Activated CD8-positive, alpha-beta T cell treated with anti-CD3 and anti-CD28 coated beads for 36 hours (primary cell): ENCODE measurements at regions not wholly inside any gene's neighbourhood (a gene's known extent, or its start where the extent isn't known, plus 50 kb on each side); places are given as distances from the start of the nearest gene placed in this dataset.

Source experiments
- ATAC-seq: fragments of 200-7000 bp; cut with Tn5 transposase; one replicate; pipeline ENCODE4 v1.10.0; 2021; ENCODE audit warnings: mild to moderate bottlenecking, moderate library complexity
- CTCF ChIA-PET: fragments of 350-600 bp; sonication (Branson Sonifier 250); formaldehyde crosslinking; loops from one replicate; lab custom pipeline; 2021; ENCODE audit warnings: antibody characterized with exemption; lab: Charles Lee
- POLR2A ChIA-PET: fragments of 350-600 bp; sonication (Branson Sonifier 250); formaldehyde crosslinking; loops from one replicate; lab custom pipeline; 2021; ENCODE audit warnings: antibody characterized with exemption; lab: Charles Lee
- DNase-seq: peaks from one replicate; pipeline ENCODE4 v3.0.0-alpha.2; 2020
- H3K27ac Mint-ChIP-seq: one replicate; pipeline ENCODE4 v1.8.0; 2021; ENCODE audit warnings: mild to moderate bottlenecking, mixed read lengths
- H3K27me3 Mint-ChIP-seq: one replicate; pipeline ENCODE4 v1.8.0; 2021; ENCODE audit warnings: mixed read lengths
- H3K36me3 Mint-ChIP-seq: one replicate; pipeline ENCODE4 v1.8.0; 2021; ENCODE audit warnings: low read depth, mixed read lengths
- H3K4me1 Mint-ChIP-seq: one replicate; pipeline ENCODE4 v1.8.0; 2021; ENCODE audit warnings: low read depth, mixed read lengths
- H3K4me3 Mint-ChIP-seq: one replicate; pipeline ENCODE4 v1.8.0; 2021; ENCODE audit warnings: mild to moderate bottlenecking, moderate library complexity, mixed read lengths
- H3K9me3 Mint-ChIP-seq: one replicate; pipeline ENCODE4 v1.8.0; 2021; ENCODE audit warnings: mixed read lengths
- CTCF ChIP-seq: fragments of 200-600 bp; IDR thresholded peaks from one replicate; pipeline ENCODE4 v1.8.0; 2022; ENCODE audit warnings: antibody characterized with exemption, mild to moderate bottlenecking
- intact Hi-C: fragments of 100-400 bp; cut with micrococcal nuclease; formaldehyde crosslinking; loops from one replicate; pipeline ENCODE4 v1.10.0; 2022

DNA sequence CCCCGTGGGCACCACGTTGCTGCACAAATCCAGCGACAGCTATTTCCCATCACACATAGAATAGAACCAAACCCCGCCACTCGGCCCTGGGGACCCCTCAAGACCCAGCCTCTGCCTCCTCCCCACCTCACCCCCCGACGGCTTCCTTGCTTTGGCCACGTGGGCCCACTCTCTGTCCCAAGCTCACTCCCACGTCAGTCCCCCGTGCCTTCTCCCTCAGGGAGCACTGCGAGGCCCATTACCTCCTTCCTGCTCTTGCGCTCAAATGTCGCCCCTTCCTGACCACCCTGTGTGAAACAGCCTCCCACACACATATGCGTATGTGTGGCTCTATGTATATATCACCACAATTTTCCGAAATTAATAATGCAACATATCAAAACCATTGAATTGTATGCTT, 239.7 kb downstream of the SH3BP4 start:
- no peak for TF ChIP-seq CTCF
- no peak for ATAC-seq
- POLR2A ChIA-PET = no interaction called here

DNA sequence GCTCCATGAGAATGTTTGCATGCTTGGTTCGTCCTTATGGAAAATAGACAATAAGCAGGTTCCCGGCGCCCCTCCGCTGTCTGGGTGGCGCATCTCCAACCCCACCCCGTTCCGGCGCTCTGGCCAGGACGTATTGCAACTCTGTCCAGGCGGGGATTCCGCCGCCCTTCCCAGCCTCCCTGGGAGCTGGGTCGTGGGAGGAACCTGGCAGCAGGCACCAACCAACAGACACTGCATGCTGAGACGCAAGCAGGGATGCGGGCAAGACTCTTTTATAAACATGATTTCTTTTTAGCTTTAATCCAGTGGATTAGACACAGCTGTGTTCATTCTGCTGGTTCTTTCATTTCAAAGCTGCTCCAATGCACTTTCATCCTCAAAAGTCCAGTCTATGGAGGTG, 240.2 kb downstream of the SH3BP4 start:
- Mint-ChIP-seq H3K27me3 (peaks cover 7% of the 10 kb centered on the region), H3K27ac (no peak overlapping the region), H3K9me3 (no peaks in the 10 kb centered on the region), H3K36me3 (no peaks in the 10 kb centered on the region), H3K4me3 (no peak overlapping the region), H3K4me1 (no peaks in the 10 kb centered on the region)
- ATAC-seq = no peak
- POLR2A ChIA-PET = no interaction called here
- no peak for TF ChIP-seq CTCF
- DNase-seq = no peak
- intact Hi-C loops = no loop called here
- CTCF ChIA-PET = no interaction called here

More for the DNA sequence above, 239.7 kb downstream of the SH3BP4 start:
- H3K36me3 Mint-ChIP-seq = no peaks in the 10 kb centered on the region
- DNase-seq = no peak
- no peak overlapping the region for H3K4me3 Mint-ChIP-seq
- H3K4me1 Mint-ChIP-seq = no peaks in the 10 kb centered on the region
- no peak overlapping the region for H3K27ac Mint-ChIP-seq
- CTCF ChIA-PET = no interaction called here
- peaks cover 7% of the 10 kb centered on the region for H3K27me3 Mint-ChIP-seq
- intact Hi-C loops = no loop called here
- H3K9me3 Mint-ChIP-seq = no peaks in the 10 kb centered on the region

GRCh38 chr2:235194351-235194750, 242.5 kb downstream of the SH3BP4 start:
- Mint-ChIP-seq H3K36me3 (no peaks in the 10 kb centered on the region), H3K27ac (no peak overlapping the region), H3K4me1 (no peaks in the 10 kb centered on the region), H3K4me3 (no peak overlapping the region), H3K27me3 (peaks cover 10% of the 10 kb centered on the region), H3K9me3 (no peaks in the 10 kb centered on the region)
- DNase-seq (no peak), ATAC-seq (no peak)
- POLR2A ChIA-PET = no interaction called here
- no peak for TF ChIP-seq CTCF
- CTCF ChIA-PET = no interaction called here
- intact Hi-C loops = no loop called here

GRCh38 chr2:235194836-235195235, 243.0 kb downstream of the SH3BP4 start:
- no peak for ATAC-seq
- CTCF ChIA-PET = no interaction called here
- DNase-seq = no peak
- peaks cover 10% of the 10 kb centered on the region for H3K27me3 Mint-ChIP-seq
- H3K9me3 Mint-ChIP-seq = no peaks in the 10 kb centered on the region
- intact Hi-C loops = no loop called here
- H3K27ac Mint-ChIP-seq = no peak overlapping the region
- H3K4me1 Mint-ChIP-seq = no peaks in the 10 kb centered on the region
- H3K4me3 Mint-ChIP-seq = no peak overlapping the region
- TF ChIP-seq CTCF = no peak
- POLR2A ChIA-PET = interaction anchor here (0.6 kb wide), 1 partner anchor 172 kb away, joined by 3 read pairs; no protein-coding TSS in a partner anchor
- H3K36me3 Mint-ChIP-seq = no peaks in the 10 kb centered on the region

DNA sequence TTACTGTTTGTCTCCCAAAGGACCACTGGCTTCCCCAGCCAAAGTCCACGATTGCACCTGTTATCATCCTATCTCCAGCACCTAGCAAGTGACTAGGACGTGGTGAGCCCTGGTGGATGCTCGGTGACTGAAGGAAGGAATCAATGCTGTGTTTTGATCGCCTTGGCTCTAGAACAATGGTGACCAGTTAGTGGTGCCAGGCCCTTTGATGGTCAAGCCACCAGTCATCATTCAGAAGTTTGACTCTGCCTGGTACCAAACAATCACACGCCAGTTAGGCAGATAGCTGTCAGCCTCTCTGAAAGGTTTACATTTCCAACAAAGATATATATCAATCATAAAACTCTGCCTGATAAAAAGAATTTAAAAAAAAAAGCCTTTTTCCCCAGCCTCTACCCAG, 244.1 kb downstream of the SH3BP4 start:
- Mint-ChIP-seq H3K27me3 (peaks cover 10% of the 10 kb centered on the region), H3K27ac (no peak overlapping the region), H3K36me3 (no peaks in the 10 kb centered on the region), H3K4me3 (no peak overlapping the region), H3K9me3 (no peaks in the 10 kb centered on the region), H3K4me1 (no peaks in the 10 kb centered on the region)
- ChIA-PET CTCF (no interaction called here), POLR2A (no interaction called here)
- DNase-seq (no peak), ATAC-seq (no peak)
- intact Hi-C loops = no loop called here
- TF ChIP-seq CTCF = no peak
